GM12865 (cell line): ENCODE measurements at regions not wholly inside any gene's neighbourhood (a gene's known extent, or its start where the extent isn't known, plus 50 kb on each side); places are given as distances from the start of the nearest gene placed in this dataset.

Source experiments
- DNase-seq: peaks from one replicate; pipeline ENCODE4 v3.0.0; 2010; ENCODE audit warnings: low read depth
- H3K4me3 ChIP-seq: 2 replicates; pipeline ENCODE4 v1.5.1; 2011; ENCODE audit warnings: mild to moderate bottlenecking, low read depth, low read length, control low read depth
- CTCF ChIP-seq: IDR thresholded peaks from 2 replicates; pipeline ENCODE4 v1.5.1; 2011; ENCODE audit warnings: low read length, control low read depth, low read depth, inconsistent platforms; ENCODE audit not compliant: insufficient read depth; ENCODE audit errors: missing control alignments

DNA sequence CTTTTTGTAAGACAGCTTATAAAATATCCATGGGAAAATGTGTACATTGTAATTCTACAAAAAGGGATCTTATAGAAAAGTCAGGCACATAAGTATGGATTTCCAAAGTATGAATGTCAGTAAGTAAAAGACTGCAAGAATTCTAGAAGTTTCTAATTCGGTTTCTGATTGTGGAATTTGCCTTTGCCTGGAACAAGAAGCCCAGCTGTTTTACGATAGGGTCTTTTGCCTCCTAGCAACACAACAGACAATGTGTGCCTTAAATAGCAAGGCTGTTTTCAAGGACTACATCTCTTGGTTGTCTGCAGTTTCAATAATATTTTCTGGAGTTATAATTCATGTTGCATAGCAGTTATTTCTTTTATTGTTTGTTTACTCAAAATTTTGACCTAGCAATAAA is 312.9 kb downstream of the MTX2 start:
- TF ChIP-seq CTCF = no peak
- no peak for DNase-seq
- H3K4me3 ChIP-seq = no peak overlapping the region

DNA sequence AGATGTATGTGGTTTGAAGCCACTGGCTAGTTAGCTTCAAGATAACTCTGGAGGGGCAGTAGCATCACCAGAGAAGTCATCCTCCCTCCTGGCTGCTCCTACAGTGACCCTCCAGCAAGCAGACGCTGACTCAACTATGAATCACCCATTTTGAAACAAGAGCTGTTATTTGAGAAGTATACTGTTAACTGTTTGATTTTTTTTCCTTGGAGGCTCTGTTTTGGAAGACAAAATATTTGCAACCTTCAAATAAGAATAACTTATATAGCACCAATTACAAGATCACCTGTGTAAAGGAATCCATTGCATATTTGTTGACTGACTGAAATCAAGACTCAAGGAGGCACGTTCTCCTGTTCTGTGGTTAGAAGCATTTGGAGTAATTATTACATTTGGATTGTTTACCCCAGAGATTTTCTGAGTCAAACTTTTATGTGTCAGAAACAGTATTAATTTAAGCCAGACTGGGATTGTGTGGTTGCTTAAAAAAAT is 313.8 kb downstream of the MTX2 start:
- TF ChIP-seq CTCF = no peak
- DNase-seq = no peak

GRCh38 chr2:176583607-176584006 is 314.4 kb downstream of the MTX2 start:
- DNase-seq = no peak
- TF ChIP-seq CTCF = no peak

More for the DNA sequence above, 313.8 kb downstream of the MTX2 start:
- H3K4me3 ChIP-seq = no peak overlapping the region

DNA sequence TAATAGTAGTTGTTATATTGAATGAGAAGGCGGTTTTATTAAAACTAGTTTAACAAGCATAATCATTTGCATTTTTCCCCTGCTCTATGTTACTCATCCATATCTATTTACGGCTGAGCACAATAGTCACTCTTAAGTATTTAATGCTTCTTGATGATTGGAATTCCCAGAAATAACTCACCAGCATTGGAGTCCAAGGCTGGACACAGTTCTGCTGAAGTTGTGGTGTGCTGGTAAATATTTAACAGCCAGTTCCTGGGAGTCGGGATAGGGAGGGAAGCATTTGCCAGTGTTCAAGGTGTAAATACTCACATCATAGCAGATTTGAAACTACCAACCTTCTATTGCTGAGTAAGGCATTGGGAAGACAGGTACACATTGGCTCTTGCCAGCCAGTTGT is 315.1 kb downstream of the MTX2 start:
- no peak for DNase-seq
- H3K4me3 ChIP-seq = no peak overlapping the region
- no peak for TF ChIP-seq CTCF

More at GRCh38 chr2:176583607-176584006, 314.4 kb downstream of the MTX2 start:
- no peak overlapping the region for H3K4me3 ChIP-seq

GRCh38 chr2:176585291-176585690 is 316.0 kb downstream of the MTX2 start:
- H3K4me3 ChIP-seq = no peak overlapping the region
- no peak for TF ChIP-seq CTCF
- DNase-seq = no peak

- TF ChIP-seq CTCF = no peak
- DNase-seq = no peak
- H3K4me3 ChIP-seq = no peak overlapping the region
Observed at GRCh38 chr2:176585791-176586190, 316.5 kb downstream of the MTX2 start.

- H3K4me3 ChIP-seq = no peak overlapping the region
- no peak for TF ChIP-seq CTCF
- DNase-seq = no peak
Observed at GRCh38 chr2:176589287-176589686, 320.0 kb downstream of the MTX2 start.
